Hematopoietic multipotent progenitor cell treated with erythropoietin and hydrocortisone succinate and interleukin-3 and kit ligand, for 6 days (in vitro differentiated cells): ENCODE measurements at regions not wholly inside any gene's neighbourhood (a gene's known extent, or its start where the extent isn't known, plus 50 kb on each side); places are given as distances from the start of the nearest gene placed in this dataset.
"Not testable (repeated sequence)": the region's sequence is repeated elsewhere in the genome, so short reads cannot be mapped to it uniquely, and the experiment has no call there.

Experiments used
- DNase-seq: peaks from one replicate; pipeline ENCODE4 v3.0.0-alpha.2; 2015

- DNase-seq: no peak
Measured at GRCh38 chr1:71345491-71345890, 264.7 kb upstream of the ZRANB2 start.

GRCh38 chr1:71343686-71344416 lies 263.0 kb upstream of the ZRANB2 start:
- DNase-seq: peak; percentile 10

- peak; percentile 2 for DNase-seq
Measured at GRCh38 chr1:71339238-71339637, 258.4 kb upstream of the ZRANB2 start.

- no peak for DNase-seq
Measured at GRCh38 chr1:71330991-71331390, 250.2 kb upstream of the ZRANB2 start.

- no peak for DNase-seq
Measured at GRCh38 chr1:71324671-71325267, 243.9 kb upstream of the ZRANB2 start.

GRCh38 chr1:71312545-71312944 lies 231.7 kb upstream of the ZRANB2 start:
- no peak for DNase-seq

GRCh38 chr1:71311376-71311775 lies 230.5 kb upstream of the ZRANB2 start:
- DNase-seq: no peak

- DNase-seq: peak; percentile 10
Measured at GRCh38 chr1:71307451-71307850, 226.6 kb upstream of the ZRANB2 start.

- DNase-seq: peak; percentile 1
Measured at GRCh38 chr1:71304125-71304524, 223.3 kb upstream of the ZRANB2 start.

- DNase-seq: no peak
Measured at GRCh38 chr1:71303617-71304041, 222.8 kb upstream of the ZRANB2 start.

- DNase-seq: no peak
Measured at GRCh38 chr1:71298633-71299032, 217.8 kb upstream of the ZRANB2 start.

GRCh38 chr1:71296551-71297134 lies 215.8 kb upstream of the ZRANB2 start:
- DNase-seq: no peak

GRCh38 chr1:71295350-71295749 lies 214.5 kb upstream of the ZRANB2 start:
- DNase-seq: no peak

- no peak for DNase-seq
Measured at GRCh38 chr1:71294178-71294577, 213.3 kb upstream of the ZRANB2 start.

- DNase-seq: no peak
Measured at GRCh38 chr1:71292203-71292602, 211.4 kb upstream of the ZRANB2 start.

- not testable (repeated sequence) for DNase-seq
Measured at GRCh38 chr1:71290506-71291237, 209.8 kb upstream of the ZRANB2 start.

- DNase-seq: no peak
Measured at GRCh38 chr1:71285529-71285928, 204.7 kb upstream of the ZRANB2 start.

GRCh38 chr1:71276466-71276865 lies 195.6 kb upstream of the ZRANB2 start:
- DNase-seq: no peak

- no peak for DNase-seq
Measured at GRCh38 chr1:71273334-71273733, 192.5 kb upstream of the ZRANB2 start.

- no peak for DNase-seq
Measured at GRCh38 chr1:71270394-71270915, 189.6 kb upstream of the ZRANB2 start.

GRCh38 chr1:71269818-71270217 lies 189.0 kb upstream of the ZRANB2 start:
- DNase-seq: no peak

GRCh38 chr1:71269179-71269578 lies 188.3 kb upstream of the ZRANB2 start:
- no peak for DNase-seq

- no peak for DNase-seq
Measured at GRCh38 chr1:71267220-71267619, 186.4 kb upstream of the ZRANB2 start.
